Right forelimb (tissue), 1 donor: ENCODE measurements at regions not wholly inside any gene's neighbourhood (a gene's known extent, or its start where the extent isn't known, plus 50 kb on each side); places are given as distances from the start of the nearest gene placed in this dataset.

Experiments
- DNase-seq: peaks from one replicate; pipeline ENCODE4 v3.0.0-alpha.2; 2018

- DNase-seq: no peak
Observed at GRCh38 chr2:49480520-49480919, 326.2 kb upstream of the FSHR start.

GRCh38 chr2:49465157-49465831 lies 311.0 kb upstream of the FSHR start:
- DNase-seq: no peak

- DNase-seq: no peak
Observed at GRCh38 chr2:49459314-49459993, 305.1 kb upstream of the FSHR start.

GRCh38 chr2:49444005-49444404 lies 289.7 kb upstream of the FSHR start:
- DNase-seq: no peak

DNA sequence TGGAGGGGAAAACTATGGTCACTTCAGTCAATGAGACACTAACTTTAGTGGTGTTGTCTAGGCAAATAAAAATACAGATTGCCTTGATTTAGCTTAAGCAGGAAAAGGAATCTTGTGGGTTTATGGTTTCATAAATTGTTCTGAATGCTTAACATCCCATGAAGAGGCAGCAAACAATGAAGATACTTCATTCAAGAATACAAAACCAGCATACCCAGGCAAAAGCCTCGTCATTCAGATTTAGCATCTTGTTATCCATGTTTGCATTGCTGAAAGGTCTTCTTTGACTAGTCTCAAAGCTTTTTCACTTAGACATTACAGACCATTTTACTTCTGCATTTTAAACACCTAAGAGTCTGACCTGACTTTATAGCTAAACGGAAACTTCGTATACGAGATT lies 272.7 kb upstream of the FSHR start:
- DNase-seq: no peak

DNA sequence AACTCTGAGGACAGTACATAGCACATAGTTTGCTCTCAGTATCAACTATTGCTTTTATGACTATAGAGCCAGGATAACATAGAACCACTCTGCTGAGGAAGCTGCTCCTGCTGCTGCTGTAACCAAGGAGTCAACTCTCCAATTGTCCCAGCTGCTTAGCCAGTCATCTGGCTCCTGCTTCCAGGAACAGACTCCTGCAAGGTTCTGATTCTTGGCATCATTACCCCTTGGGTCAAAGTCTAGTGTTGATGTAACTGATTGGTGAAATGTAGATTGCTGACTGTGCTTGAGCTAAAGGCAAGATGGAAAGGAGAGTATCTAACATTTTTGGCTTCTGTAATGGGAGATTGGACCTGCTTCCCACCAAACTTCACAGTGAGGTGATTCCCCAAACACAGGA lies 261.9 kb upstream of the FSHR start:
- no peak for DNase-seq

DNA sequence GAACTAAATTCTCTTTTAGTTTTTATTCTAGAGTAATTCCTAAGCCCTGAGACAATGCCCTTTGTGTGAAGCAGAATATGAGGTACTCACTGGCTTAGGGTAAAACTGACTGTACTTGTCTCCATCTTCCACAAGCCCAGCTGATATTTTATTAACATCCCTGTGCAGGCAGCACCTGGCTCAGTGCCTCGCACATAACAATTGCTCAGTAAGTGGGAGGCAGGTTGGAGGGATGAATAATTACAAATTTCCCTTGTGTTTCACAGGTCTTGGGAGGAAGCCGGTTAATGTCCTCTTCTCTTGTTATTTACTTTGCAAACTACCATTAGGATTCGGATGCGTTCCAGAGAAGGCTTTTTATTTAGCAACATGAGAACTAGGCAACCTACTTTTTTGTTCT lies 249.8 kb upstream of the FSHR start:
- no peak for DNase-seq

DNA sequence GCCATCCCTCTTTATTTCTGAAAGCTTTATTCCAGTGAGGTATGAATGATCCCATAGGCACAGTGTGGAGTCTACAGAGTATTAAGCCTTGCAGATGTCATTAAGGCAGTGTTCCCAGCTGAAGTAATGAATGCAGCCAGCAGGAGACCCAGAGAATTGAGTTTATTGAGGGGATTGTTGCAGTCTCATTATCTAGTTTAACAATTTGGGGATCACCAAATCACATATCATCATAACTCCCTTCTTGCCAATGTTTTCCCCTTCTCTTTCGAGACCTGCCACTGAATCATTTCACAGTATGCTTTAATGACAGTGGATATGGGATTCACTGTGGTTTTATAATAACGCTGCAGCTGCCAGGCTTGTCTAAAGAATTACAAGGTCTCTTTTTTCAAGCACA lies 249.3 kb upstream of the FSHR start:
- DNase-seq: no peak

- DNase-seq: no peak
Observed at GRCh38 chr2:49379406-49379805, 225.1 kb upstream of the FSHR start.

DNA sequence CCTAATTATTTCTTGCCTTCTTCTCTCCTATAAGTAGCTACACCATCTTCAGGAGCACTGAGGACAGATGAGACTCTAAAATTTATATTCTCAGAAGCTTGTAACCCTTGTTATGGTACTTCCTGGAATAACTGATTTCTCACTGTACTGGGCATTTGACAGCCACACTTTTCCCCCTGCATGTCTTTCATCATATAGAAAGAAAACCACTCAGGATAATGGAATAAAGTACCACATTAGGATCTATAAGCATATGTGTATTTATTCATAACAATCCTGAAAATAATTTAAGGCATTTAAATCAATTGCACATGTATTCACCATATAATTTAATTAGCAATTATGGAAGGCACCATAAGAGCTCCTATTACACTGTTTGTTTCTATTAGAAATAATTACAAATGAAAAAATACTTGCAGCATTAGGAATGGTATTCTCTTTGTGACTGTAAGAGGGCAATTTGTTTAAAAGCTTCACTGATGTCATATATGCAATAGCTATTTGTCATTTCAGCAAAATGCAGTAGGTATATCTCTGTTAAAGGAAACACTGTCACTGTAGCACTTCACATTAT lies 216.9 kb upstream of the FSHR start:
- no peak for DNase-seq

- DNase-seq: no peak
Observed at GRCh38 chr2:49369650-49370049, 215.3 kb upstream of the FSHR start.

GRCh38 chr2:49369101-49369500 lies 214.8 kb upstream of the FSHR start:
- DNase-seq: no peak

- no peak for DNase-seq
Observed at GRCh38 chr2:49367003-49367402, 212.7 kb upstream of the FSHR start.

DNA sequence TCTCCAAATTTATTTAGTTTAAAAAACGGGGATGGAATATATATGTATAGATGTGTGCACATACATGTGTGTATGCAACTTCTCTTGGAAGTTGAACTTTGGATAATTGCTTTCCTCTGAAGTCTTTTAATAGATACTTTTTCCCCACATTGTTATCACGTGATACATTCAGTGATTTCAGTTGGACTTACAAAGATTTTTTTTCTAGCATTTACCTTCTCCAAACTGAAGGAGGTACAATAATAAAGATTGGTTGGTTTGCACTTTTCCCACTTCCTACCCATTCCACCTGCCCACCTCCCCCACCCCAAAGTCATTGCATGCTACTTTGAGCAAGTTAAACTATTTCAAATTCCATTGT lies 206.1 kb upstream of the FSHR start:
- DNase-seq: no peak

DNA sequence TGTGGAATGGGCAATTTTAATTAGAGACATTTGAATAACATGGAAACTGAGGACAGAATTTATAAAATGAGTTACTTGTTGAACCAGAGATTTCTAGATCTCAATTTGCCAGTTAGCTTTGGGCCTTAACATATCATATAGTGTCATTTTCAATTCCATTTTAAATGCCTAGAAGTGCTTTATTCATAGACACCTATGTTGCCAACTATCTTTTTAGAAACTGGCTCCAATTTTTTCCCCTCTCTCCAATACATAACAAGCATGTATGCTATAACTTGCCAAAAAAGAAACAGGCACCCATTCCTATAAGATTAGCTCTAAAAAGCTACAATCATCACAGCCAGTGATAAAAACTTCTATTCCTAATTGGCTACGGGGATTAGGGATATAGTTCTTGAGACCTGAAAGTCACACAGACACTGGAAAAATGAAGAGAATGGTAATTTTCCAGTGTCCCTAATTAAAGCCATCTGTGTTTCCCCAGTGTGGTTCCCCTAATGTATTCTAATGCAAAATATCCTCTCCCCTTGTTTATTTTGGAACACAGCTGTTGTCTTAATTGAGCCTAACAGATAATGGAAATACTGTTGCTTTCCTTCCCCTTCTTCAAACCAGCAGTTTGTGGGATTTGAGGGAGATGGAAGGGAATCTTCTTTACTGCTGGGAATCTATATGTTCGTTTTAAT lies 205.5 kb upstream of the FSHR start:
- no peak for DNase-seq

- no peak for DNase-seq
Observed at GRCh38 chr2:49355611-49356010, 201.3 kb upstream of the FSHR start.

DNA sequence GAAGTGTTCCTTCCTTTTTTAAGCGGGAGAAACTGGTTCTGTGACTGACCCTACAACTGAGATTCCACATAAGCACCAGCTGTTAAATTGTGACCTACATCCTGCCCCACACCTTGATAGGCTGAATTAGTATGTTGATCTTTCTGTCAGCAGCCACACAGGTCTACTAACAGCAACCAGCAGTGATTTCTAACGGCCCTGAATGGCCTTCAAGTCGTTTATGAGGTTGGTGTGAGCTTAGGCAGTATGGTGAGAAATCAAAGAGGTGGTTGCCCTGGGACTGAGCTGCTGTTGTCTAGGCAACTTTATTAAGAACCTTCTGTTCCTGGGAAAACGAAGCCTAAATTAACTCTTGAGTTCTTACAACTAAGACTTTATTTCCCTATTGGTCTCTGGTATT lies 197.2 kb upstream of the FSHR start:
- DNase-seq: no peak

- no peak for DNase-seq
Observed at GRCh38 chr2:49343638-49344037, 189.3 kb upstream of the FSHR start.

GRCh38 chr2:49342156-49342555 lies 187.8 kb upstream of the FSHR start:
- no peak for DNase-seq

DNA sequence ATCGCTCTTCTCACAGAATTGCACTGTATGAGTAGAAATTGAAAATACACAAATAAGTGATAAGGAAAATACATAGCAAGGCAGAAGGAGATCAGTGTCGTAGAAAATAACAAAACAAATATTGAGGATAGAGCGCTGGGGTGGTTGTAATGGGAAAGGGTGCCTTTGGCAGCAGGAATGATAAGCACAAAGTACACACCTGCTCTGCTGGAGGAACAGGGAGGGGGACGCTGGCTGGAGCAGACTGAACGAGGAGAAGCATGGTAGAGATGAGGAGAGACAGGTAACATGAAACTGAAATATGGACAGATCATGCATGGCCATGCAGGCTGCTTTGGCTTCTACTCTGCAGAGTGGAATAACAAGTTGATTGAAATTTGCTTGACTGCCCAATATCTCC lies 181.2 kb upstream of the FSHR start:
- DNase-seq: no peak

DNA sequence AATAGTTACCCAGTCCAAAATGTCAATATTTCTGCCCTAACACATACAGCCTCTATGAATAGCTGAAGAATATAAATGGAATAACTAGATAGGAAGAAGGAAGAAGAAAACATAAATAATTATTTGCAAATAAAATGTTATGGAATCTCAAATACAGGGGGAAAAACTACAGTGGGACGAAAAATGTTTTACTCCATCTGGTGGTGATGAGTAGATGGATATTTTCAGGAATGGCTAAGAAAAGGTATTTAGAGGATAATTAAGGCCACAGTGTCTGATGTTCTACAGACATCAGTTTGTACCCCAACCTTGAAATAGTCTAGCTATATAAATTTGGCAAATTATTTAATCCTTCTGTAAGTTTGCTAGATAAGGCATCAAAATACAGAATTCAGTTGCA lies 178.1 kb upstream of the FSHR start:
- no peak for DNase-seq

GRCh38 chr2:49318531-49318930 lies 164.2 kb upstream of the FSHR start:
- DNase-seq: no peak

DNA sequence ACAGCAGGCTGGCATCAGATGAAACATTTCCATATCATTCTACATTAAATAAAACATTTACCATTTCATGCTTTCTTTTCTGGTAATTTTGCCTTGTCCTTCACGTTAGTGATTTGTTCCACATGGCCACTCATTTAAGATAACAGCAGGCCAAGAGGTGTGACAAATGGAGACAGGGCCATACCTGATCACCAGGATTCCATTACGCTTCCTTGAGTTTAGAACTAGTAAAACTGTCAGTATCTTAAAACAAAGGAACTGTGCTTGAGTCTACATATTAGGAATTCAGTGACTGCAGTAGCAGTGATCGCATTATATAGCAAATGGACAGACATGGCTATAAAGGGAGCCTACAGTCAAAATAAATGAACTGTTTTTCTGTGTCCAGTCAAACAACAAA lies 155.1 kb upstream of the FSHR start:
- no peak for DNase-seq

DNA sequence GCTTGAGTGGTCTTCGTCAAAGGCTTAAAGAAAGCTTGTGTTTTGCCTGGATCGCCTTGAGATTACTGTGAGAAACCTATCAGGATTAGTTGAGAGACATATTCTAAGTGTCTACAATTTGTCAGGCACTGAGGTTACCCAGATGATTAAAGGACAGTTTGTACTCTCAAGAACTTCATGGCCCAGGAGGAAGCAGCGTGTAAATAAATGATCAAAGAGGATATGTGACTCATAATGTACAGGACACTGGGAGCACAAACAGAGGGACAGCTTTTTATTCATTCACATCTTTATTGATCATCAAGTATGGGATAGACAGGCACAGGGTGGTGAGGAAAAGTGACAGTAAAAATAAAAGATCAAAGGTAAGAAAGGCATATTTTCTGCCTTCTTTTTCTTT lies 152.6 kb upstream of the FSHR start:
- no peak for DNase-seq
